GM18861 (cell line): ENCODE measurements at regions not wholly inside any gene's neighbourhood (a gene's known extent, or its start where the extent isn't known, plus 50 kb on each side); places are given as distances from the start of the nearest gene placed in this dataset.
"Not testable (repeated sequence)": the region's sequence is repeated elsewhere in the genome, so short reads cannot be mapped to it uniquely, and the experiment has no call there.

Experiments
- ATAC-seq: cut with Tn5 transposase; IDR thresholded peaks from one replicate; pipeline ENCODE4 v1.9.1; 2021; ENCODE audit not compliant: unreplicated experiment

DNA sequence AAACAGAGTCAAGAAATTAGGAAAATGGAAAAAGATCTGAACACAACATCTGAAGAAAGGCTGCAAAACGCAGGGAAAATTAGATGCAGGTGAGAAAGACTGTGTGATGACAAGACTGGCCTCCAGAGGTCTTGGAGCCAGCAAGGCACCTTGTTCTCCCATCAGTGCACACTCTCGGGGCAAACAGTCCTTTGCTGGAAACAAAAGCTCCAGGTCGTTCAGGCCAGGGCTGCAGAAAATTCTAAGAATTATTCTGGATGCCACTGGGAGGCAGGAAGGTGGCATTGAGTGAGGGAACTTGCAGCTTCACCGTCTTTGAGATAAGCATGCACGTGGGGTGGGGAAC lies 219.9 kb upstream of the SSTR4 start:
- no peak for ATAC-seq

DNA sequence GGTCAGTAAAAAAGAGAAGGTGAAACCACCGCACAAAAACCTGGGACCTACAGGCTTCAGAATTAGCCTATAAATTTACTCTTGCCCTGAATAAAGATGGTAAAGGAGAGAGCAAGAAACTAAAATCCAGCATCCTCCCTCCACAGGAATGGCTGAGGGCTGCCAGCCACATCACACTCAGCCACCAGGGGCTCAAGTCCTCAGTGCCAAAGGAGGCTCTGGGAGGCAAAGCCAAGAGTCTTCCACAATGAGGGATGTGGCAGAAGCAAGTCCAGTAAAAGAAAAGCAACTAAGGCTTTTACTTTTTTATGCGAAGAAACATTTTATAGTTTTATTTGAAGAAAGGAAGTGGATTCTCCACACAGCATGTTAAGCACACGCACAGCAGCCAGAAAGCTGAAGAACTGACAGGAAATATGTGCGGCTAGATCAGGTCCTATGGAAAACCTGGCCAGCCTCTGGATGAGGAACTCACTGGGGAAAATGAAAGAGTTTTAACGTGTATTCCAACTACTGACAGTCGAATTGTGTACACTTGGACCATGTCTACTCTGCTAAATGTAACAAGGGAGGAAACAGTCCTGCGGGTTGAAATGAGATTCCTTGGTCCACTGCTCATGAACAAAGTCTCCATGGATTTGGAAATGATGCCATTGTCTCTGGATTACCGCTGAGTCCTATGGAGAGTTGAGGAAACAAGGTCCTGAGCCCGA lies 219.4 kb upstream of the SSTR4 start:
- no peak for ATAC-seq

DNA sequence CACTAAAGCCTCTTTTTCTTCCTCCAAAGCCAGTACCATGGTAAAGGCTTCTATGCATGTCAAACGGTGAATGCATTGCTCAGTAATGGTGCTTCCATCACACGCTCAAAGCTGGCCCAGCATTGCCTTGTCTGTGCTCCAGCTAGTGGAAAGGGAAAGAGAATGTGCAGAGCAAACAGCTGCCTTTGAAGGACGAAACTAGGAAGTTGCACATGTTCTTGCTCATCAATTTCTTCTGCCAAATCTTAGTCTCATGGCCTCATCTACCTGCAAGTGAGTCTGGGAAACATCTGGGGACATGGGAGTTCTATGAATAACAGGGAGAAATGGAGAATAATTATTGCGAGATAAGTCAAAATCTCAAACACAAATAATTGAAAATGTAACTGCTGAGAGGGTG lies 216.5 kb upstream of the SSTR4 start:
- no peak for ATAC-seq

DNA sequence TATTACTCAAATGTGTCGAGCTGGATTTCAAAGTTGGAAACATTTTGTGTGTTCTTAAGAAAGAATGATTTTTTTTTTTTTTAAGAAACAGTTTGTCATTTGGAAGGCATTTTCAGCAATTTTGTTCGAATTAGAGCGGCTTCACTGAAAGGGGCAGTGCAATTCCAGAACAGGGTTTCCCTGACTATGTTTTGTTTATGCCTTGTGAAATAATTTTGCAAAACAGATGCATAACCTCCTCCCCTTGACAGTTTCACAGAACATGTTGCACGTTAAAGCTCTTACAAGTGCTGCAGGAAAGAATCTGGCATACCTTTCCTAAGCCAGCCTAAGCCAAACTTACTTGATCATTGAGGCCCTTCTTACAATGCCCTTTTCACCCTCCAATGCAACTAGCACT lies 216.0 kb upstream of the SSTR4 start:
- no peak for ATAC-seq

DNA sequence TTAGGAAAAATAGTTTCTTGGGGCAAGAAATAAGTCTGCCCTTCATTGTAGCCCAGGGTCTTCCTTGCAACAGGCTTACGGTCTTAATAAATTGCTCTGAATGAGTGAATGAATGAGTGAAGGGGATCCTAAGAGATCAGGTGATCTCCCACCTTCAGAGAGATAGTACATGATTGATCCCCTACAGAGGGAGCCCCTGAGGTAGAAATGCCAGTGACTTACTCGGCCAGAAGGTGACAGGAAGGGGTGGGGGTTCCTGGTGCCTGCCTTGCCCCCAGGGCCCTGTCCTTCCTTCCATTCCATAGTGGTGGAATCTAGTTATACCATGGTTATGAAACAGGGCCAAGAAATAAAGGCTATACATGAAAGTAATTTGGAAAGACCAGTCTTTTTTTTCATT lies 215.3 kb upstream of the SSTR4 start:
- ATAC-seq, result no peak

DNA sequence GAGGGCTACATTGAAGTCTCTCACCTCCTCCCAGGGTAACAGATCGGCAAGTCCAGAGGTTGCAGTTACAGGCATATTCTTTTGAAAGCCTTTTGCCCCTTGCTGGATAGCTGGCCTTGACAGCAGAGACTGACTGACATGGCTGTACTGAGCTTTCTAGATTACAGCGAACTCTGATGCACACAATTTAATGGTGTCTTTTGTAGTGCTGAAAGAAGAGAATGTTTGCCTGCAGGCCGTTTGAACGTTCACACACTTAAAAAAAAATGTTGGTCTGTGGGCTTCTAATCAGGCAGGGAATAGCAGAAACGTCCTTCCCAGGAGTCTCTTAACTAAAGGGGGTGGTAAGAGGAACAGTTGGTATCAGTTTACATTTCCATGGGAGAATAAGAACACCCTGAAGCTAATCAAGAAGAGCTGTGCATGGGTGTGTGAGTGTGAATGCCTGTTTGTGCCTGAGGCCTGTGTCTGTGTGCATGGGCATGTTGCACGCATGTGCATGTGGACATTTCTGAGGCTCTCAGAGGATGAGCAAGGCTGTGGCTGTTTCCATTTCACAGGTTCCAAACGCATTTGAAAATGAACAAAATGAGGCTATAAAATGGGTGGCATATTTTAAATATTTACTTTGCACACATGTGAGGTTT lies 213.9 kb upstream of the SSTR4 start:
- no peak for ATAC-seq

DNA sequence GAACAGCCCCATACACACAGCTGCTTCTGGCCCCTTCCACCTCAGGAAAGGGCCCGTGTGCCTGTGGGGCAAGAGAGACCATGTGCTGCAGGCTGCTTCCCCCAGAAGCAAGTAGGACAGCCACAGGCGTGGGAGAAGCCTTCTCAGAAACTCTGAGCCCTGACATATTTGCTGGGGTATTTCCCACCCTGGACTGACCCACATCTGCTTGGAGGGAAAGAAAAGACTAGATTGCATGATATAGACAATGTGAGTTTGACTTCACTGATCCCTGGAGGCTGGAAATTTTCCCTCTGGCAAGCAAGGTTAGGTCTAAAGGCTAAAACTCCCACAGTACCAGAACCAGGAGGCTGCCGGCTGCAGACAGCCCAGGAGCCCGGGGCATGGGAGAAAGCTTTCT lies 213.3 kb upstream of the SSTR4 start:
- no peak for ATAC-seq

DNA sequence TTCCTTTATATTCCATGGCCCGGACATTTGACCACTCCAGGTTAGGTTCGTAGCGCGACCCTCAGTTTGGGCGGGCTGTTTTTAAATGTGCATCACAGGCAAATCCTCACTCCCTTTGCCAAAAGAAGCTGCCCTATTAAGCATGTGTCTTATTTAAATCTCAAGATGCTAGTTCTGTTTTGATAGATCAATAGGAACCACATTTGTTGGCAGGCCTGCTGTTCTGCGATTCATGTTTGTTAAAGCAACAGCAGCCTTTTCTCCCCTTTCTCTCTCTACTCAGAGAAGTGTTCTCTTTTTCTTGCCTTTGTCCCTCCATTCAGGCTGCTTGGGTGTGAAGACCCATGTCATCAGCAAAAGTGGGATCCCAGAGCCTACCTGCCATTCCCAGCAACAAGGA lies 212.0 kb upstream of the SSTR4 start:
- no peak for ATAC-seq

DNA sequence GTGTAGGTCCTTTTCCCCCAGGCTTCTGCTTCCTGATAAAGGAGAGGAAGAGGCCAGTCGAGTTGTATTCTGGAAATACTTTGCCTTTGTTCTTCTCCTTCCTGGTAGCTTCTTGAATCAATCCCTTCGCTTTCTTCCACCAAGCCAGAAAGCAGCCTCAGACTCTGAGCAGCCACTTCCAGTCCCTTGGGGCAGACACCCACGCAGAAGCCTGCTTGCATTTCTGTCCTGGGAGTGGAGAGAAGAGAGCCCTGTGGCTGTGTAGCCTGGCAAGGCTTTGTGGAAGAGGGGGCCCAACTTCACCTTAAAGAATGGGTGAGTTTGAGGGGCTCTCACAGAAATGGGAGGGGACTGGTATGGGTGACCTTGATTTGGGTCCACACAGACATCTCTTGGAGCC lies 211.0 kb upstream of the SSTR4 start:
- ATAC-seq, result no peak

DNA sequence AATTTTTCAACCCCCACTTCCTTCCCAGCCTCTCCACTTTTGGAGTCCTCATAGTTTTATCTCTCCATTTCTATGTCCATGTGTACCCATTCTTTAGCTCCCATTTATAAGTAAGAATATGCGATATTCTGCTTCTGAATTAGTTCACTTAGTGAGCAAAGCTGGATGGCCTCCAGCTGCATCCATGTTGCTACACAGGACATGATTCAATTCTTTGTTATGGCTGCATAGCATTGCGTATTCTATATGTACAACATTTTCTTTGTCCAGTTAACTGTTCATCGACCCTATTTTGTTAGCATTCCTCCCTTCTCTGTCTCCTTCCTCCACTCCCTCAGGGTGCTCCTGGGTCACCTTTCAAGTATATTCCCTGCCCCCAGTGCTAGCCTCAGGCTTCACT lies 210.0 kb upstream of the SSTR4 start:
- ATAC-seq, result no peak

DNA sequence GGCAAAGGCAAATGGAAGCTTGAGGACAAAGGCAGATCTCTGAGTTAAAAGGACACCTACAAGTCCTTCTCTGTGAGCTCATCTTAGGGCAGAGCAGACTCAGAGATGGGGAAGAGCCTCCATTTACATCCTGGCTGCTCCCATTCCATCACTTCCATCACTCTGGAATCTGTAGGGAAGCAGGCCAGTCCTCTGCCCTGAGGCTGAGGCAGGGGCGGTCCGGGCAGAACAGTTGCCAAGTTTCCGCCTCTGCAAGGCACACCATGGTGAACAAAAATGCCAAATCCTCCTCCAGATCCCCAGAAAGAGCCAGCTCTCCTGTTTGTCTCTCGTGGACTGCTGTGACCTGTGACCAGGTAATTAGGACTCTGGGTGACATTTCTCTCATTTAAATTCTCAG lies 209.6 kb upstream of the SSTR4 start:
- no peak for ATAC-seq

DNA sequence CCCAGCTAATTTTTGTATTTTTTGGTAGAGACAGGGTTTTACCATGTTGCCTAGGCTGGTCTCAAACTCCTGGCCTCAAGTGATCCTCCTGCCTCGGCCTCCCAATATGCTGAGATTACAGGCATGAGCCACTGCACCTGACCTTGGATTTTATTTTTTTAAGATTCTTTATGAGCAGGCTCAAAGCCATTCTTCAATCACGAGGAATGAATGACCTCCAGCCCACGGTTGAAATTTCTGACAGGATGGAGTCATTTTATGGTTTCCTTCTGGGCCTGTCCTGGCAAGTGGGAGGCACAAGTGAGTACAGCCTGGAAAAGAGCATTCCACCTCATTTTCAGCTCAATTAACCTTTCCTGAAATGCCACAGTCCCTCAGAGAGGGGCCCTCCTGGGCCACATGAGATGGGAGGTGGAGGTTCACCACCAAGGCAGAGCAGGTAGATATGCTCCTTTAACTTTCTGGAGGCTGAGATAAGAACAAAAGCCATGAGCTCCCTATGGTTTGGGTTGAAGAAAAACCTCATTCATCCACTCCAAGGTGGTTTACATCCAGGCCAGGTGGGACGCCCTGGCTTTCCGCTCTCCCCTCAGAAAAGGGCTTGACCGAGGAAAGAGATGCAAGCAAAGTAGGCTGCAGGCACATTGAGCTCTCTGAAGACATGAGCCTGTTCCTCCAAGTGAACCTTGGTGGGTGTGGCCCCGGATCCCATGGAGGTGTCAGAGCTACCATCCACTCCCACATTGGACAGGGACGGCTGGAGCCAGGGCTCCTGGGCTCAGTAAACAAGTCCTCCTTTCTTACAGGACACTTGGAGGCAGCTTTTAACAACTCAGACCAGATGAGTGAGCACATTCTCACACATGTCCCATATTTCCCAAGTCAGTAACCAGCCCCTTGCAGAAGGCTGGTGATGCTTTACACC lies 208.5 kb upstream of the SSTR4 start:
- no peak for ATAC-seq

DNA sequence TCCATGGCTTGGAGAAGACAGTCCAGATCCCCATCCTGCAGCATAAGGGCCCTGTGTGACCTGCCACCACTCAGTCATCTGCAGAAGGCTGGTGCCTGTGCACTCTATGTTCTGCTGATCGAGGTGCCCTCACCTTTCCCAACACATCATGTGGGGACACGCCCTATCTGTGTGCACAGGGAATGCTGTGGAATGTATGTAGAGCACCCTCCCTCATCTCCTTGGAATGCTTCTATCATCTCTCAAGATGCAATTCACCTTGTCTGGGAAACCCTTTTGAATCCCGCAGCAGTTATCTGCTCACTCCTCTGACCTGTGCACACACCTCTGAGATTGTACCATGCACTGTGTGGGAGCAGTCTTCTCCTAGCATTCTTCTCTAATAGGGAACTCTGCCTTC lies 207.2 kb upstream of the SSTR4 start:
- no peak for ATAC-seq

DNA sequence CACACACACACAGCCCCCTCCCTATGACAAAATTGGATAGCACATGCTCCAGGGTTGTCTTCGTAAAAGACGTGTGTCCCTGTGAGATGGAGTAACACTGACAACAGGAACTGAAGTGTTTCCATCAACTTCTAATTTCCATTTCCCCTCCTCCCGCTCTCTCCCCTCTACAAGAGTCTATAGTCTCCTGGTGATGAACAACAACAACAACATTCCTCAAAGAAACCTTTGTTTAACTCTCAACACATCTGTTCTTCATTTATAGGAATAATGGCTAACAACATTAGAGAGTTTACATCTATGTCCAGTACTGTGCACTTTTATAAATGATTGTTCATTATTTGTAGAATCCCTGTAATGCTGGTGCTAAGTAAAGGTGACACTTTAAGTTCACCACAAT lies 205.8 kb upstream of the SSTR4 start:
- ATAC-seq, result no peak

DNA sequence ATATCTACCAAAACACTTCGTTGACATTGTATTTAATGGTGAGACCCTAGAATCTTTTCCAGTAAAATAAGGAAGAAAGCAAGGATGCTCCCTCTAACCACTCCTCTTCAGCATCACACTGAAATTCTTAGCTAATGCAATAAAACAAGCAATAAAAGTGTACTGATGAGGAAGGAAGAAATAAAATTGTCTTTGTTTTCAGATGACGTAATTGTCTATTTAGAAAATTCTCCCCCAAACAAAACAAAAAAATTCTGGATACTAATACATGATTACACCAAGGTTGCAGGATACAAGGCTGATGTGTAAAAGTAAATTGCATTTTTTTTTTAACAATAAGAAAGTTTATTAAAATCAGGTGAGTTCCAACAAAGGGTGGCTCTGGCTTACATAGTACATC lies 205.0 kb upstream of the SSTR4 start:
- ATAC-seq, result no peak

DNA sequence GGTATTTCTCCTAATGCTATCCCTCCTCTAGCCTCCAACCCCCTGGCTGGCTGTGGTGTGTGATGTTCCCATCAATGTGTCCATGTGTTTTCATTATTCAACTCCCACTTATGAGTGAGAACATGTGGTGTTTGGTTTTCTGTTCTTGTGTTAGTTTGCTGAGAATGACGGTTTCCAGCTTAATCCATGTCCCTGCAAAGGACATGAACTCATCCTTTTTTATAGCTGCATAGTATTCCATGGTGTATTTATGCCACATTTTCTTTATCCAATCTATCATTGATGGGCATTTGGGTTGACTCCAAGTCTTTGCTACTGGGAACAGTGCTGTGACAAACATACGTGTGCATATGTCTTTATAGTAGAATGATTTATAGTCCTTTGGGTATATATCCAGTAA lies 204.4 kb upstream of the SSTR4 start:
- ATAC-seq, result not testable (repeated sequence)

DNA sequence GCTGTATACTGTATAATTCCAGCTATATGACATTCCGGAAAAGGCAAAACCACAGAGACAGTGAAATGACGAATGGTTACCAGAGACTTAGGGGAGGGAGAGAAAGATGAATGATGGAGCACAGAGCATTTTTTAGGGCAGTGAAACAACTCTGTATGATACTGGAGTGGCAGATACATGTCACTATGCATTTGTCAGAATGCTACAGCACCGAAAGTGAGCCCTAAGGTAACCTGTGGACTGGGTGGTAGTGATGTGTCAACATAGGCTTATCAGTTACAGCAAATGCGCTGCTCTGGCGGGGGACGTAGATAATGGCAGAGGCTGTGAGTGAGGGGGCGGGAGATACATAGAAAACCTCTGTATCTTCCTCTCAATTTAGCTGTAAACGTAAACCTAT lies 201.3 kb upstream of the SSTR4 start:
- no peak for ATAC-seq

DNA sequence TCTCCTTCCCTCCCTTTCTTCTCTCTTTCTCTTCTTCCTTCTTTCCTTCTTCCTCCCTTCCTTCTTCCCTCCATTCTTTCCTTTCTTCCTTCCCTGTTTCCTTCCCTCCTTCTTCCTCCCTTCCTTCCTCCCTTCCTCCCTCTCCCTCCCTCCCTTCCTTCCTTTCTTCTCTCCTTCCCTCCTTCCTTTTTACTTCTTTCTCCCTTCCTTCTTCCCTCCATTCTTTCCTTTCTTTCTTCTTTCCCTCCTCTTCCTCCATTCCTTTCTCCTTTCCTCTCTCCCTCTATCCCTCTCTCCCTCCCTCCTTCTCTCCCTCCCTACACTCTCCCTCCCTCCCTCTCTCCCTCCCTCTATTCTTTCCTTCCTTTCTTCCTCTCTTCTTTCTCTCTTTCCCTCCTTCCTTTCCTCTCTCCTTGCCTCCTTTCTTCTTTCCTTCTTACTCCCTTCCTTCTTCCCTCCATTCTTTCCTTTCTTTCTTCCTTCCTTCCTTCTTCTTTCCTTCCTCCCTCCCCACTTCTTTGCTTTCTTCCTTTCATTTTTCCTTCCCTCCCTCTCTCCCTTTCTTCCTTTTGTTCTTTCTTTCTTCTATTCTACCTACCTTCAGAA lies 200.4 kb upstream of the SSTR4 start:
- ATAC-seq, result no peak

DNA sequence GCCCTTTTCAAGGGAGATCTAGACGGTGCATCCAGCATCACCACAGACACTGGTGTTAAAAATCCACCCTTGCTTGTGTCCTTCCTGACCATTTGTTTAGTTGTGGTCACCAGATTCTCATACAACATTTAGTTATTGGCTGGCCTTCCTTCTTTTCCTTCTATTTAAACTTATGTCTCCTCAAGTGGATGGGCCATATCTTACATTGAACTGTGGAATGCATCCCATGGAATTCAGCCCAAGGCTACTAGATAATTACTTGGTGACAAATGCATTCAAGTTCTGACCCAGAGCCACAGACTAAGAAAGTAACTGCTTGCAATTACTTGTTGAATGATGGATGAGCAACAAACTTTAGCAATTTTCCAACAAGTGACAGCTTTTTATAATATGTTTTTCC lies 198.9 kb upstream of the SSTR4 start:
- no peak for ATAC-seq

DNA sequence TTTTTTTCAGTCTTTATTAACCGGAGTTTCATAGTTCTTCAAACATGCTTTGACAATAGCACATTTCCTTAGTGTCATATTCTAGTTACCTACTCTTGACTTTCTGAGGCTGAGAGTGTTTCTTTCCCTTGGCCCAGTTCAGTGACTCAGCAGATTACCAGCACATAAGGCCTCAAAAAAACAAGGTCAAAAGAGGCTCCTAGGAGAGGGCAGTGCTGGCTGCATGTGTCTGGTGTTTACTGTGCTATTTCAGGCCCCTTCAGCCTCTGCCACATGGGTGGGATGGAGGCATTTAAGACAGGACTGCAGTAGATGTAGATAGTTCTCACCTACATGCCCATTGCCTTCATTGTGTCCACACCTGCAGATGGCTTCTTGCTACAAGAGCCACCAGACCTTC lies 198.2 kb upstream of the SSTR4 start:
- ATAC-seq, result no peak

DNA sequence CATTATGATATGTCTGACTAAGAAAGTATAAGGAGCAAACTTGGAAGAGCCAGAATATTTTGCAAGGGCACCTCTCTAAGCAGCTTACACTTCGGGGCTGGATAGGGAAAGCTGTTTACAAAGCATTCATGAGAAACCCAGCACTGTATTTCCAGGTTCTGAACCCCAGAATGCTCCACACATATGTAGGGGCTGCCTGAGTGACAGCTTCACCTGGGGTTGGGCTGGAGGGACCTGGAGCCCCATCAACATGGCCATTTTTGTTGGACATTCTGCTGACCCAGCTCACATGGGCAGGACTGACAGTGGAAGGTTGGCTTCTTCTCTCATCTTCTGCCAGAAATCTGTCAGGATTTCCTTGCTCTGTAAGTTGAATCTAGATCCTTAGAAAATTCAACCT lies 197.1 kb upstream of the SSTR4 start:
- ATAC-seq, result no peak

DNA sequence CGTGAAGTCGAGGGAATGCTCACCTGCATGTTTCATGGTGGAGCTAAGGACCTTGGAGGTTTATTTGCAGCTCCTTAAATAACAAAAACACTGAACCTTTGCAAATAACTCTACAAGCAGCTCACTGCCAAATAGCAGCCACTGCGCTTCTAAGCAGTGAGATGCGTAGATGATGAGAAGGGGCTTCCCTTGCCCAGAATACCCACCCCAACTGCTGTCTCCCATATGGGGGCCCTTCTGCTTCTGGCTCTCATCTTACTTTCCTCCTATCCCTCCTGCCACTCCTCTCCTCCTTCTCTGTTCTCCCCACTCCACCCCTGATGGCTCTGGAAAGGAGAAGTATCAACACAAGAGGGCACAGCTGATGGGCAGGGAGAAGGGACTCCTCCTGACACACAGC lies 193.3 kb upstream of the SSTR4 start:
- no peak for ATAC-seq
